ENCODE measurements at regions not wholly inside any gene's neighbourhood (a gene's known extent, or its start where the extent isn't known, plus 50 kb on each side); places are given as distances from the start of the nearest gene placed in this dataset.

- TF ChIP-seq, protein P1, sequence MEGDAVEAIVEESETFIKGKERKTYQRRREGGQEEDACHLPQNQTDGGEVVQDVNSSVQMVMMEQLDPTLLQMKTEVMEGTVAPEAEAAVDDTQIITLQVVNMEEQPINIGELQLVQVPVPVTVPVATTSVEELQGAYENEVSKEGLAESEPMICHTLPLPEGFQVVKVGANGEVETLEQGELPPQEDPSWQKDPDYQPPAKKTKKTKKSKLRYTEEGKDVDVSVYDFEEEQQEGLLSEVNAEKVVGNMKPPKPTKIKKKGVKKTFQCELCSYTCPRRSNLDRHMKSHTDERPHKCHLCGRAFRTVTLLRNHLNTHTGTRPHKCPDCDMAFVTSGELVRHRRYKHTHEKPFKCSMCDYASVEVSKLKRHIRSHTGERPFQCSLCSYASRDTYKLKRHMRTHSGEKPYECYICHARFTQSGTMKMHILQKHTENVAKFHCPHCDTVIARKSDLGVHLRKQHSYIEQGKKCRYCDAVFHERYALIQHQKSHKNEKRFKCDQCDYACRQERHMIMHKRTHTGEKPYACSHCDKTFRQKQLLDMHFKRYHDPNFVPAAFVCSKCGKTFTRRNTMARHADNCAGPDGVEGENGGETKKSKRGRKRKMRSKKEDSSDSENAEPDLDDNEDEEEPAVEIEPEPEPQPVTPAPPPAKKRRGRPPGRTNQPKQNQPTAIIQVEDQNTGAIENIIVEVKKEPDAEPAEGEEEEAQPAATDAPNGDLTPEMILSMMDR (IDR thresholded peaks at IDR 0.05), result no peak
- TF ChIP-seq ZFX (IDR thresholded peaks at IDR 0.05; ENCODE audit: borderline replicate concordance), result no peak
Measured at GRCh38 chr5:20680718-20681302, 692.8 kb upstream of the CDH18 start.
